K562 (cell line): ENCODE measurements at regions not wholly inside any gene's neighbourhood (a gene's known extent, or its start where the extent isn't known, plus 50 kb on each side); places are given as distances from the start of the nearest gene placed in this dataset.

Experiments used
- ATAC-seq: fragments of 200-7000 bp; cut with Tn5 transposase; 3 replicates; pipeline ENCODE4 v1.9.1; 2020; ENCODE audit warnings: moderate library complexity
- BruUV-seq: library from RNA; stranded (reverse); fragments of 400-500 nt; replicated peaks from 2 replicates; lab custom pipeline; 2021; lab: Mats Ljungman, UMichigan
- CTCF ChIA-PET: fragments of 300-600 bp; formaldehyde crosslinking; extraction: SDS; loops from one replicate; lab custom pipeline; 2021; ENCODE audit warnings: low intra/inter-chr PET ratio; lab: Yijun Ruan, JAX
- POLR2A ChIA-PET: fragments of 300-600, 350-650 bp; sonication (Branson Sonifier 250); formaldehyde crosslinking; extraction: SDS; loops from one replicate; lab custom pipeline; 2021; ENCODE audit warnings: antibody characterized with exemption, inconsistent platforms; lab: Yijun Ruan, JAX
- DNase-seq, 4 experiments: peaks; one replicate each; pipeline versions ENCODE4 v3.0.0 to v3.0.0-alpha.2; 2011 to 2018; ENCODE audit warnings: low spot score in 3 of 4, mixed read lengths in 3 of 4; ENCODE audit errors: extremely low read depth in 1 of 4
- FAIRE-seq: peaks from 2 replicates; lab custom pipeline; 2011; peaks lifted over from hg19 to GRCh38; lab: Jason Lieb, UNC
- H2AFZ ChIP-seq: 2 replicates; pipeline ENCODE4 v1.6.0; 2011; ENCODE audit warnings: low read depth, low read length, control low read depth, inconsistent platforms
- H3K27ac ChIP-seq: fragments of 200-600 bp; 3 replicates; pipeline ENCODE4 v1.8.0; 2011; ENCODE audit warnings: low read depth, mild to moderate bottlenecking, control low read depth, inconsistent platforms, low read length, moderate library complexity, mixed read lengths; ENCODE audit errors: extremely low read depth
- H3K27me3 ChIP-seq, 2 experiments: fragments of 300-600 bp in 1 of 2; 2 replicates in 1 of 2; 3 replicates in 1 of 2; pipeline versions ENCODE4 v1.6.0 to v1.8.0; 2011; ENCODE audit warnings: inconsistent platforms in 2 of 2, low read length in 2 of 2, mild to moderate bottlenecking in 1 of 2, mixed read lengths in 1 of 2, moderate library complexity in 1 of 2; ENCODE audit not compliant: control insufficient read depth in 2 of 2, insufficient read depth in 2 of 2
- H3K36me3 ChIP-seq: fragments of 300-600 bp; 3 replicates; pipeline ENCODE4 v1.8.0; 2011; ENCODE audit warnings: mild to moderate bottlenecking, low read length, inconsistent platforms; ENCODE audit not compliant: control insufficient read depth, insufficient read depth
- H3K4me1 ChIP-seq, 2 experiments: fragments of 200-600 bp in 1 of 2; replicated peaks in 1 of 2; 2 replicates in 1 of 2; 3 replicates in 1 of 2; pipeline versions ENCODE4 v1.5.1 to v1.8.0; 2011; ENCODE audit warnings: inconsistent platforms in 2 of 2, low read length in 2 of 2, mild to moderate bottlenecking in 1 of 2, mixed read lengths in 1 of 2, moderate library complexity in 1 of 2; ENCODE audit not compliant: control insufficient read depth in 2 of 2, insufficient read depth in 2 of 2
- H3K4me2 ChIP-seq: 2 replicates; pipeline ENCODE4 v1.6.1; 2011; ENCODE audit warnings: low read length, control low read depth, inconsistent platforms, mixed read lengths; ENCODE audit not compliant: insufficient read depth
- H3K4me3 ChIP-seq: fragments of 200-600 bp; sonication (generic), shearing (Covaris generic); 2 replicates; pipeline ENCODE4 v1.5.1; 2016; ENCODE audit warnings: control low read depth, inconsistent platforms
- H3K79me2 ChIP-seq: fragments of 200-600 bp; 3 replicates; pipeline ENCODE4 v1.8.0; 2011; ENCODE audit warnings: low read length, inconsistent platforms; ENCODE audit not compliant: control insufficient read depth, insufficient read depth
- H3K9ac ChIP-seq, 2 experiments: 2 replicates each; pipeline versions ENCODE4 v1.6.0 to v1.6.1; 2011; ENCODE audit warnings: low read depth in 2 of 2, low read length in 2 of 2, control low read depth in 1 of 2, inconsistent platforms in 1 of 2, mild to moderate bottlenecking in 1 of 2, mixed read lengths in 1 of 2; ENCODE audit not compliant: insufficient read depth in 1 of 2
- H3K9me1 ChIP-seq: one replicate; pipeline ENCODE4 v1.6.0; 2011; ENCODE audit warnings: inconsistent platforms, mild to moderate bottlenecking, low read length, moderate library complexity; ENCODE audit not compliant: control insufficient read depth, insufficient read depth
- H3K9me3 ChIP-seq: replicated peaks from 2 replicates; pipeline ENCODE4 v1.5.1; 2011; ENCODE audit warnings: low read depth, low read length, inconsistent platforms; ENCODE audit not compliant: control insufficient read depth, insufficient read depth
- H4K20me1 ChIP-seq: replicated peaks from 2 replicates; pipeline ENCODE4 v1.6.1; 2011; ENCODE audit warnings: low read length, inconsistent platforms, mixed read lengths; ENCODE audit not compliant: control insufficient read depth, insufficient read depth
- E2F8 ChIP-seq: fragments of 450-650 bp; IDR thresholded peaks from 2 replicates; pipeline ENCODE4 v1.7.1; 2018; ENCODE audit warnings: mild to moderate bottlenecking, low read depth; ENCODE audit not compliant: partially characterized antibody
- FOXM1 ChIP-seq, 2 experiments: fragments of 450-650 bp in 1 of 2; sonication (generic) in 1 of 2; formaldehyde crosslinking in 1 of 2; IDR thresholded peaks; 2 replicates each; pipeline versions ENCODE4 v1.6.1 to v1.9.0; 2017 to 2022; ENCODE audit warnings: low read depth in 2 of 2, mild to moderate bottlenecking in 2 of 2, missing genetic modification reagents in 1 of 2, moderate library complexity in 1 of 2
- KAT7 ChIP-seq: sonication (generic); formaldehyde crosslinking; IDR thresholded peaks from 2 replicates; pipeline ENCODE4 v1.8.0; 2022; ENCODE audit warnings: missing genetic modification reagents, mild to moderate bottlenecking, borderline replicate concordance
- MCM2 ChIP-seq: fragments of 450-650 bp; IDR thresholded peaks from 2 replicates; pipeline ENCODE4 v1.6.1; 2017; ENCODE audit warnings: low read depth, mild to moderate bottlenecking
- RBM14 ChIP-seq: fragments of 200-400 bp; formaldehyde crosslinking; IDR thresholded peaks from 2 replicates; pipeline ENCODE4 v1.6.1; 2018; ENCODE audit warnings: low read depth, mild to moderate bottlenecking, low read length, moderate library complexity, borderline replicate concordance; ENCODE audit not compliant: insufficient read depth
- VEZF1 ChIP-seq: fragments of 200-800 bp; sonication (Bioruptor generic); IDR thresholded peaks from 2 replicates; pipeline ENCODE4 v1.6.1; 2017; ENCODE audit warnings: missing genetic modification characterization, missing compliant biosample characterization
- WGBS: fragments of 100-300 bp; shearing (Covaris generic); methylation state at CpG from one replicate; pipeline ENCODE4 v1.1.6; 2016; ENCODE audit warnings: low coverage, mixed read lengths; ENCODE audit not compliant: insufficient coverage; ENCODE audit errors: missing lambda C conversion rate; 5-methylcytosine and 5-hydroxymethylcytosine counted together
- in situ Hi-C: fragments of 300-500 bp; cut with MboI; formaldehyde crosslinking; loops from 4 replicates; pipeline ENCODE4 v1.15.0; 2018; ENCODE audit warnings: inconsistent platforms, mixed read lengths
- intact Hi-C: fragments of 100-400 bp; cut with micrococcal nuclease; formaldehyde crosslinking; loops from 2 replicates; pipeline ENCODE4 v1.14.2; 2022

GRCh38 chr13:76397413-76397812 is 488.8 kb downstream of the KCTD12 start:
- H3K9ac ChIP-seq: no peak overlapping the region
- no peak for ATAC-seq

More at GRCh38 chr13:76397413-76397812, 488.8 kb downstream of the KCTD12 start:
- WGBS: 0% methylated on average over 3 of the region's 3 CpGs
- Histone ChIP-seq H3K36me3 (no peaks in the 10 kb centered on the region), H2AFZ (no peak overlapping the region), H4K20me1 (no peaks in the 10 kb centered on the region), H3K79me2 (no peaks in the 10 kb centered on the region), H3K27me3 (no peaks in the 10 kb centered on the region), H3K9me3 (no peaks in the 10 kb centered on the region), H3K4me3 (no peak overlapping the region), H3K27ac (no peak overlapping the region), H3K4me1 (no peaks in the 10 kb centered on the region), H3K9me1 (no peaks in the 10 kb centered on the region), H3K4me2 (no peak overlapping the region)
- in situ Hi-C loops (no loop called here), intact Hi-C loops (no loop called here)
- TF ChIP-seq KAT7 (CRISPR knock-in tag) (no peak), VEZF1 (CRISPR knock-in tag) (no peak), E2F8 (no peak), RBM14 (no peak), FOXM1 (IDR thresholded peaks at IDR 0.05; ENCODE audit: low read depth) (no peak), FOXM1 (CRISPR knock-in tag; IDR thresholded peaks at IDR 0.05; ENCODE audit: low read depth) (no peak), MCM2 (no peak)
- ChIA-PET CTCF (no interaction called here), POLR2A (no interaction called here)
- no peak for DNase-seq
- BruUV-seq: no TSS peak
- no peak for FAIRE-seq
